Parathyroid adenoma (tissue), 2 donors: ENCODE measurements at regions not wholly inside any gene's neighbourhood (a gene's known extent, or its start where the extent isn't known, plus 50 kb on each side); places are given as distances from the start of the nearest gene placed in this dataset.
"Not testable (repeated sequence)": the region's sequence is repeated elsewhere in the genome, so short reads cannot be mapped to it uniquely, and the experiment has no call there.

Experiments
- H2AFZ ChIP-seq: fragments of 300-600 bp; sonication (generic); one replicate; pipeline ENCODE4 v1.7.0; 2017; ENCODE audit warnings: antibody characterized with exemption, mild to moderate bottlenecking
- H3K27ac ChIP-seq: fragments of 300-600 bp; sonication (generic); one replicate; pipeline ENCODE4 v1.7.0; 2017
- H3K27me3 ChIP-seq: fragments of 300-600 bp; sonication (generic); one replicate; pipeline ENCODE4 v1.7.0; 2017; ENCODE audit warnings: low read length; ENCODE audit not compliant: control insufficient read depth, insufficient read depth
- H3K36me3 ChIP-seq: fragments of 300-600 bp; sonication (generic); one replicate; pipeline ENCODE4 v1.7.0; 2017; ENCODE audit warnings: low read length; ENCODE audit not compliant: control insufficient read depth, insufficient read depth
- H3K4me1 ChIP-seq: fragments of 300-600 bp; sonication (generic); one replicate; pipeline ENCODE4 v1.7.0; 2017; ENCODE audit warnings: control low read depth
- H3K4me2 ChIP-seq: fragments of 300-600 bp; sonication (generic); one replicate; pipeline ENCODE4 v1.7.0; 2017; ENCODE audit warnings: low read length
- H3K4me3 ChIP-seq: fragments of 300-600 bp; sonication (generic); one replicate; pipeline ENCODE4 v1.7.0; 2017; ENCODE audit warnings: low read depth, low read length
- H3K79me2 ChIP-seq: fragments of 300-600 bp; sonication (generic); one replicate; pipeline ENCODE4 v1.7.0; 2017; ENCODE audit warnings: control low read depth
- H3K9ac ChIP-seq: fragments of 300-600 bp; sonication (generic); one replicate; pipeline ENCODE4 v1.7.0; 2017; ENCODE audit warnings: mild to moderate bottlenecking
- H3K9me3 ChIP-seq: fragments of 300-600 bp; sonication (generic); one replicate; pipeline ENCODE4 v1.7.0; 2017; ENCODE audit warnings: low read length; ENCODE audit not compliant: control insufficient read depth
- CTCF ChIP-seq: fragments of 300-600 bp; sonication (generic); IDR thresholded peaks from one replicate; pipeline ENCODE4 v1.7.0; 2017; ENCODE audit warnings: antibody characterized with exemption, mild to moderate bottlenecking
- donor health status: primary hyperparathyroidism.

GRCh38 chr21:22191581-22191980, 1193.4 kb downstream of the NCAM2 start:
- Histone ChIP-seq H3K9me3 (no peaks in the 10 kb centered on the region), H3K9ac (no peak overlapping the region), H3K27me3 (no peaks in the 10 kb centered on the region), H3K4me2 (no peak overlapping the region), H3K27ac (no peak overlapping the region), H3K4me3 (no peak overlapping the region), H3K36me3 (no peaks in the 10 kb centered on the region), H3K79me2 (no peaks in the 10 kb centered on the region), H3K4me1 (no peaks in the 10 kb centered on the region), H2AFZ (no peak overlapping the region)
- TF ChIP-seq CTCF: no peak

GRCh38 chr21:22192766-22193165, 1194.6 kb downstream of the NCAM2 start:
- H3K4me3 ChIP-seq: no peak overlapping the region
- TF ChIP-seq CTCF: no peak

GRCh38 chr21:22194986-22195385, 1196.8 kb downstream of the NCAM2 start:
- not testable (repeated sequence) for H3K4me2 ChIP-seq, H3K36me3 ChIP-seq, H3K27ac ChIP-seq, H3K4me1 ChIP-seq, H2AFZ ChIP-seq, H3K27me3 ChIP-seq, H3K9ac ChIP-seq, H3K79me2 ChIP-seq, H3K9me3 ChIP-seq, H3K4me3 ChIP-seq

More at GRCh38 chr21:22192766-22193165, 1194.6 kb downstream of the NCAM2 start:
- Histone ChIP-seq H3K36me3 (no peaks in the 10 kb centered on the region), H3K4me1 (no peaks in the 10 kb centered on the region), H3K79me2 (no peaks in the 10 kb centered on the region), H3K9ac (no peak overlapping the region), H3K4me2 (no peak overlapping the region), H3K9me3 (no peaks in the 10 kb centered on the region), H2AFZ (no peak overlapping the region), H3K27ac (no peak overlapping the region), H3K27me3 (no peaks in the 10 kb centered on the region)

- H3K4me2 ChIP-seq: no peak overlapping the region
- H2AFZ ChIP-seq: no peak overlapping the region
- no peak overlapping the region for H3K9ac ChIP-seq
- H3K36me3 ChIP-seq: no peaks in the 10 kb centered on the region
- H3K4me3 ChIP-seq: no peak overlapping the region
- H3K4me1 ChIP-seq: no peaks in the 10 kb centered on the region
- no peak overlapping the region for H3K27ac ChIP-seq
- H3K9me3 ChIP-seq: no peaks in the 10 kb centered on the region
- H3K27me3 ChIP-seq: no peaks in the 10 kb centered on the region
- H3K79me2 ChIP-seq: no peaks in the 10 kb centered on the region
- TF ChIP-seq CTCF: no peak
These were observed 1202.3 kb downstream of the NCAM2 start for GRCh38 chr21:22200378-22201092.

GRCh38 chr21:22201126-22201525, 1202.9 kb downstream of the NCAM2 start:
- Histone ChIP-seq H2AFZ (no peak overlapping the region), H3K27me3 (no peaks in the 10 kb centered on the region), H3K9me3 (no peaks in the 10 kb centered on the region), H3K4me1 (no peaks in the 10 kb centered on the region), H3K79me2 (no peaks in the 10 kb centered on the region), H3K4me3 (no peak overlapping the region), H3K4me2 (no peak overlapping the region), H3K27ac (no peak overlapping the region), H3K36me3 (no peaks in the 10 kb centered on the region), H3K9ac (no peak overlapping the region)
- no peak for TF ChIP-seq CTCF
